Tibial nerve (tissue), 4 donors: ENCODE measurements at regions not wholly inside any gene's neighbourhood (a gene's known extent, or its start where the extent isn't known, plus 50 kb on each side); places are given as distances from the start of the nearest gene placed in this dataset.

Experiments
- EP300 ChIP-seq, 2 donors: sonication (generic); formaldehyde crosslinking; IDR thresholded peaks; one replicate each; pipeline ENCODE4 v1.6.1; 2017; ENCODE audit warnings: antibody characterized with exemption in 2 of 2, mild to moderate bottlenecking in 1 of 2
- POLR2A ChIP-seq, 2 donors: fragments of 450-650 bp; IDR thresholded peaks; one replicate each; pipeline ENCODE4 v1.6.1; 2017; ENCODE audit warnings: antibody characterized with exemption in 2 of 2, mild to moderate bottlenecking in 2 of 2, moderate library complexity in 2 of 2
- TF ChIP-seq, protein P1 (sequence below), 5 experiments: fragments of 200-600 bp in 3 of 5; fragments of 450-650 bp in 2 of 5; sonication (generic) in 3 of 5; IDR thresholded peaks; one replicate each; pipeline ENCODE4 v1.5.1; 2016 to 2019; ENCODE audit warnings: antibody characterized with exemption in 5 of 5, mild to moderate bottlenecking in 3 of 5, moderate library complexity in 2 of 5

DNA sequence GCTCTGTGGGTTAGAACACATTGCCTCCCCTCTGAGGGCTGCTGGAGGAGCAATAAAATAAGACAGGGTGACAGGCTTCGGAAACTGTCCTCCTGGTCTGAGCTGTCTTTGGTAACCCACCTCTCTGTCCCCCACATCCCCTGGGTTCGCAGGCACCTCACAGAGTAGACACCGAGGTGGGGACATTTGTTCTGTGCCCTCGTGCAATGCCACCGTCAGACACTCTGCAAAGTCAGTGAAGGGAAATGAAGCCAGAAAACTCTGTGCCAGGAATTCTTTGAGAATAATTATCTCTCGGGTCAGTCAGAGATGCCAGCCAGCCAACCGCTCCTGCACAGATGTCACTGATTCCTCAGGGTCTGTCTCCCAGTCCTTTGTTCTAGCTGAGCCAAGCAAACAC is 493.6 kb downstream of the FOXO1 start:
- TF ChIP-seq, protein P1, sequence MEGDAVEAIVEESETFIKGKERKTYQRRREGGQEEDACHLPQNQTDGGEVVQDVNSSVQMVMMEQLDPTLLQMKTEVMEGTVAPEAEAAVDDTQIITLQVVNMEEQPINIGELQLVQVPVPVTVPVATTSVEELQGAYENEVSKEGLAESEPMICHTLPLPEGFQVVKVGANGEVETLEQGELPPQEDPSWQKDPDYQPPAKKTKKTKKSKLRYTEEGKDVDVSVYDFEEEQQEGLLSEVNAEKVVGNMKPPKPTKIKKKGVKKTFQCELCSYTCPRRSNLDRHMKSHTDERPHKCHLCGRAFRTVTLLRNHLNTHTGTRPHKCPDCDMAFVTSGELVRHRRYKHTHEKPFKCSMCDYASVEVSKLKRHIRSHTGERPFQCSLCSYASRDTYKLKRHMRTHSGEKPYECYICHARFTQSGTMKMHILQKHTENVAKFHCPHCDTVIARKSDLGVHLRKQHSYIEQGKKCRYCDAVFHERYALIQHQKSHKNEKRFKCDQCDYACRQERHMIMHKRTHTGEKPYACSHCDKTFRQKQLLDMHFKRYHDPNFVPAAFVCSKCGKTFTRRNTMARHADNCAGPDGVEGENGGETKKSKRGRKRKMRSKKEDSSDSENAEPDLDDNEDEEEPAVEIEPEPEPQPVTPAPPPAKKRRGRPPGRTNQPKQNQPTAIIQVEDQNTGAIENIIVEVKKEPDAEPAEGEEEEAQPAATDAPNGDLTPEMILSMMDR (IDR thresholded peaks at IDR 0.05), result no peak
- no peak for TF ChIP-seq POLR2A (IDR thresholded peaks at IDR 0.05)
- TF ChIP-seq EP300 (IDR thresholded peaks at IDR 0.05), result no peak
